PC-9 (cell line): ENCODE measurements at regions not wholly inside any gene's neighbourhood (a gene's known extent, or its start where the extent isn't known, plus 50 kb on each side); places are given as distances from the start of the nearest gene placed in this dataset.

Experiments
- EZH2 ChIP-seq: fragments of 200-600 bp; sonication (generic); IDR thresholded peaks from 2 replicates; pipeline ENCODE4 v1.8.0; 2017; ENCODE audit warnings: antibody characterized with exemption, low read depth
- TF ChIP-seq, protein P1 (sequence below): fragments of 200-600 bp; sonication (generic); conservative IDR thresholded peaks from 2 replicates; pipeline ENCODE4 v1.6.1; 2017; ENCODE audit warnings: mixed run types, antibody characterized with exemption, mild to moderate bottlenecking, moderate library complexity

DNA sequence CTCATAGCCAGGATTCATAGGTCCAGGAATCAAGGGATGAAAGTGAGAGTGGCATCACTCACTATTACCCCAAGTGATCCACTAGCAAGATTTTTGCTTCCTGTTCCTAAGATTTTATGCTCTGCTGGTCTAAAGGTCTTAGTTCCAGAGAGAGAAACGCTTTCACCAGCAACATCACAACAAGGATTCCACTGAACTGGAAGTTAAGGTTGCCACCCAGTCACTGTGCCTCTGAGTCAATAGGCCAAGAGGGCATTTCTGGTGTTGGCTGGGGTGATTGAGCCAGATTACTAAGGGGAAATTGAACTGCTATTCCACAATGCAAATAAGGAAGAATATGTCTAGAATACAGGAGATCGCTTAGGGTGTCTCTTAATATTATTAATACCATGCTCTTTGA lies 142.5 kb upstream of the ARID2 start:
- TF ChIP-seq, protein P1, sequence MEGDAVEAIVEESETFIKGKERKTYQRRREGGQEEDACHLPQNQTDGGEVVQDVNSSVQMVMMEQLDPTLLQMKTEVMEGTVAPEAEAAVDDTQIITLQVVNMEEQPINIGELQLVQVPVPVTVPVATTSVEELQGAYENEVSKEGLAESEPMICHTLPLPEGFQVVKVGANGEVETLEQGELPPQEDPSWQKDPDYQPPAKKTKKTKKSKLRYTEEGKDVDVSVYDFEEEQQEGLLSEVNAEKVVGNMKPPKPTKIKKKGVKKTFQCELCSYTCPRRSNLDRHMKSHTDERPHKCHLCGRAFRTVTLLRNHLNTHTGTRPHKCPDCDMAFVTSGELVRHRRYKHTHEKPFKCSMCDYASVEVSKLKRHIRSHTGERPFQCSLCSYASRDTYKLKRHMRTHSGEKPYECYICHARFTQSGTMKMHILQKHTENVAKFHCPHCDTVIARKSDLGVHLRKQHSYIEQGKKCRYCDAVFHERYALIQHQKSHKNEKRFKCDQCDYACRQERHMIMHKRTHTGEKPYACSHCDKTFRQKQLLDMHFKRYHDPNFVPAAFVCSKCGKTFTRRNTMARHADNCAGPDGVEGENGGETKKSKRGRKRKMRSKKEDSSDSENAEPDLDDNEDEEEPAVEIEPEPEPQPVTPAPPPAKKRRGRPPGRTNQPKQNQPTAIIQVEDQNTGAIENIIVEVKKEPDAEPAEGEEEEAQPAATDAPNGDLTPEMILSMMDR, result no peak
- TF ChIP-seq EZH2, result no peak
